IMR-90 (cell line): ENCODE measurements at regions not wholly inside any gene's neighbourhood (a gene's known extent, or its start where the extent isn't known, plus 50 kb on each side); places are given as distances from the start of the nearest gene placed in this dataset.

Source experiments
- ATAC-seq: fragments of 200-7000 bp; cut with Tn5 transposase; 2 replicates; pipeline ENCODE4 v1.9.1; 2020; ENCODE audit warnings: low read depth, mild to moderate bottlenecking, moderate library complexity
- BruUV-seq: library from RNA; stranded (reverse); fragments of 400-500 nt; replicated peaks from 2 replicates; lab custom pipeline; 2021; lab: Mats Ljungman, UMichigan
- CTCF ChIA-PET: fragments of 300-600 bp; formaldehyde crosslinking; extraction: SDS; loops from one replicate; lab custom pipeline; 2021; ENCODE audit warnings: antibody characterized with exemption; lab: Yijun Ruan, JAX
- POLR2A ChIA-PET: fragments of 300-600 bp; sonication (Branson Sonifier 250); formaldehyde crosslinking; loops from one replicate; lab custom pipeline; 2022; ENCODE audit warnings: antibody characterized with exemption; ENCODE audit not compliant: unreplicated experiment; lab: Charles Lee
- DNase-seq: peaks from one replicate; pipeline ENCODE4 v3.0.0; 2013
- H2AFZ ChIP-seq: replicated peaks from 2 replicates; pipeline ENCODE3; 2013; ENCODE audit warnings: low read length, mild to moderate bottlenecking; ENCODE audit not compliant: poor library complexity
- H2AK5ac ChIP-seq: 2 replicates; pipeline ENCODE4 v1.6.1; 2013; ENCODE audit warnings: low read depth, low read length, inconsistent platforms
- H2AK9ac ChIP-seq: replicated peaks from 2 replicates; pipeline ENCODE3; 2013; ENCODE audit warnings: mild to moderate bottlenecking, low read depth, low read length, moderate library complexity; ENCODE audit not compliant: poor library complexity
- H2BK120ac ChIP-seq: 2 replicates; pipeline ENCODE4 v1.6.1; 2013; ENCODE audit warnings: low read depth, low read length, inconsistent platforms
- H2BK15ac ChIP-seq: 3 replicates; pipeline ENCODE4 v1.6.1; 2013; ENCODE audit warnings: low read depth, low read length, inconsistent platforms
- H2BK20ac ChIP-seq: 2 replicates; pipeline ENCODE4 v1.6.1; 2013; ENCODE audit warnings: low read depth, mild to moderate bottlenecking, inconsistent platforms, low read length, moderate library complexity
- H2BK5ac ChIP-seq: 2 replicates; pipeline ENCODE4 v1.6.1; 2013; ENCODE audit warnings: mild to moderate bottlenecking, low read depth, low read length, inconsistent platforms; ENCODE audit not compliant: poor library complexity, severe bottlenecking
- H3K14ac ChIP-seq: replicated peaks from 2 replicates; pipeline ENCODE4 v1.6.1; 2013; ENCODE audit warnings: low read depth, low read length, inconsistent platforms
- H3K18ac ChIP-seq: 2 replicates; pipeline ENCODE4 v1.6.1; 2013; ENCODE audit warnings: low read depth, low read length, control low read depth
- H3K23ac ChIP-seq: 2 replicates; pipeline ENCODE4 v1.6.1; 2013; ENCODE audit warnings: low read depth, low read length, inconsistent platforms
- H3K27ac ChIP-seq: 2 replicates; pipeline ENCODE4 v1.5.1; 2013; ENCODE audit warnings: mild to moderate bottlenecking, control low read depth, low read length; ENCODE audit not compliant: insufficient read depth
- H3K27me3 ChIP-seq: 2 replicates; pipeline ENCODE4 v1.6.1; 2013; ENCODE audit warnings: low read length; ENCODE audit not compliant: control insufficient read depth, insufficient read depth
- H3K36me3 ChIP-seq: 2 replicates; pipeline ENCODE4 v1.6.1; 2013; ENCODE audit warnings: low read length, mixed read lengths; ENCODE audit not compliant: control insufficient read depth, insufficient read depth
- H3K4ac ChIP-seq: 2 replicates; pipeline ENCODE4 v1.6.1; 2013; ENCODE audit warnings: low read depth, low read length, inconsistent platforms
- H3K4me1 ChIP-seq: 2 replicates; pipeline ENCODE4 v1.6.1; 2013; ENCODE audit warnings: low read length, mixed read lengths; ENCODE audit not compliant: control insufficient read depth, insufficient read depth
- H3K4me2 ChIP-seq: 2 replicates; pipeline ENCODE4 v1.6.1; 2013; ENCODE audit warnings: low read depth, mild to moderate bottlenecking, control low read depth, low read length, moderate library complexity
- H3K4me3 ChIP-seq: 2 replicates; pipeline ENCODE4 v1.5.1; 2013; ENCODE audit warnings: low read depth, mild to moderate bottlenecking, control low read depth, low read length, moderate library complexity; ENCODE audit not compliant: insufficient read depth
- H3K56ac ChIP-seq: 2 replicates; pipeline ENCODE4 v1.6.1; 2013; ENCODE audit warnings: low read length, inconsistent platforms; ENCODE audit not compliant: insufficient read depth; ENCODE audit errors: extremely low read depth
- H3K79me1 ChIP-seq, 2 experiments: 2 replicates each; pipeline ENCODE4 v1.6.1; 2013; ENCODE audit warnings: low read length in 2 of 2, inconsistent platforms in 1 of 2, low read depth in 1 of 2
- H3K9ac ChIP-seq: 2 replicates; pipeline ENCODE4 v1.6.1; 2013; ENCODE audit warnings: low read depth, low read length, control low read depth
- H3K9me1 ChIP-seq: 2 replicates; pipeline ENCODE4 v1.6.1; 2013; ENCODE audit warnings: low read length, inconsistent platforms; ENCODE audit not compliant: insufficient read depth
- H3K9me3 ChIP-seq: 2 replicates; pipeline ENCODE4 v1.6.1; 2013; ENCODE audit warnings: low read length; ENCODE audit not compliant: control insufficient read depth, insufficient read depth
- H4K20me1 ChIP-seq: 2 replicates; pipeline ENCODE4 v1.6.1; 2013; ENCODE audit warnings: low read length, inconsistent platforms; ENCODE audit not compliant: insufficient read depth
- H4K5ac ChIP-seq: 2 replicates; pipeline ENCODE4 v1.6.1; 2013; ENCODE audit warnings: mild to moderate bottlenecking, low read depth, low read length, control low read depth
- H4K8ac ChIP-seq, 2 experiments: 2 replicates each; pipeline ENCODE4 v1.6.1; 2013; ENCODE audit warnings: low read depth in 2 of 2, low read length in 2 of 2, control low read depth in 1 of 2, inconsistent platforms in 1 of 2
- H4K91ac ChIP-seq: 2 replicates; pipeline ENCODE4 v1.6.1; 2013; ENCODE audit warnings: low read depth, low read length, inconsistent platforms; ENCODE audit not compliant: insufficient read depth
- BHLHE40 ChIP-seq: fragments of 150-350 bp; IDR thresholded peaks from 2 replicates; pipeline ENCODE4 v1.6.1; 2016; ENCODE audit warnings: mild to moderate bottlenecking, low read depth, low read length
- CEBPB ChIP-seq: IDR thresholded peaks from 2 replicates; pipeline ENCODE4 v1.6.1; 2012; ENCODE audit warnings: low read depth, low read length, improper control_type of control experiment
- CHD1 ChIP-seq: IDR thresholded peaks from 2 replicates; pipeline ENCODE4 v1.6.1; 2012; ENCODE audit warnings: low read depth, low read length, improper control_type of control experiment
- MAFK ChIP-seq: IDR thresholded peaks from 2 replicates; pipeline ENCODE4 v1.6.1; 2012; ENCODE audit warnings: low read depth, low read length, improper control_type of control experiment
- MAZ ChIP-seq: IDR thresholded peaks from 2 replicates; pipeline ENCODE4 v1.6.1; 2012; ENCODE audit warnings: low read depth, mild to moderate bottlenecking, low read length, improper control_type of control experiment, moderate library complexity, borderline replicate concordance
- MXI1 ChIP-seq: IDR thresholded peaks from 2 replicates; pipeline ENCODE4 v1.6.1; 2012; ENCODE audit warnings: low read depth, mild to moderate bottlenecking, low read length, moderate library complexity, borderline replicate concordance
- NFE2L2 ChIP-seq: fragments of 150-350 bp; IDR thresholded peaks from 2 replicates; pipeline ENCODE4 v1.6.1; 2016; ENCODE audit warnings: low read depth, mild to moderate bottlenecking, low read length
- POLR2A ChIP-seq: IDR thresholded peaks from 2 replicates; pipeline ENCODE4 v1.6.1; 2012; ENCODE audit warnings: mild to moderate bottlenecking, low read depth, low read length
- RAD21 ChIP-seq: IDR thresholded peaks from 2 replicates; pipeline ENCODE4 v1.6.1; 2012; ENCODE audit warnings: low read length, improper control_type of control experiment
- RCOR1 ChIP-seq: IDR thresholded peaks from 2 replicates; pipeline ENCODE4 v1.6.1; 2012; ENCODE audit warnings: mild to moderate bottlenecking, low read length, improper control_type of control experiment; ENCODE audit not compliant: insufficient replicate concordance
- RFX5 ChIP-seq: IDR thresholded peaks from 2 replicates; pipeline ENCODE4 v1.8.0; 2012; ENCODE audit warnings: low read depth, mild to moderate bottlenecking, low read length, moderate library complexity
- USF2 ChIP-seq: fragments of 150-350 bp; IDR thresholded peaks from 2 replicates; pipeline ENCODE4 v1.6.1; 2017; ENCODE audit warnings: mild to moderate bottlenecking, antibody characterized with exemption, low read length, low read depth
- WGBS, 2 experiments: methylation state at CpG; one replicate each; pipeline versions ENCODE4 v1.1.5 to v1.1.7; 2013; ENCODE audit warnings: missing lambda C conversion rate in 2 of 2; ENCODE audit not compliant: insufficient read length in 1 of 2; ENCODE audit errors: extremely low coverage in 2 of 2; 5-methylcytosine and 5-hydroxymethylcytosine counted together
- dilution Hi-C: fragments of 300-500 bp; cut with HindIII; formaldehyde crosslinking; loops from one replicate; pipeline ENCODE4 v1.14.3; 2018; ENCODE audit warnings: low sequenced_read_pairs; ENCODE audit not compliant: unreplicated experiment
- in situ Hi-C: fragments of 300-500 bp; cut with MboI; formaldehyde crosslinking; loops from 3 replicates; pipeline ENCODE4 v1.14.3; 2019; ENCODE audit warnings: low sequenced_read_pairs, inconsistent platforms, mixed read lengths
- intact Hi-C: fragments of 100-400 bp; cut with micrococcal nuclease; formaldehyde crosslinking; loops from 2 replicates; pipeline ENCODE4 v1.10.0; 2022

GRCh38 chr6:113434641-113435040, 422.5 kb upstream of the MARCKS start:
- Histone ChIP-seq H3K9ac (no peak overlapping the region), H4K5ac (peak overlapping the region; percentile 95), H2AK5ac (peak overlapping the region; percentile 88), H2BK120ac (peak overlapping the region; percentile 83), H3K4me1 (peaks cover 8% of the 10 kb centered on the region), H3K23ac (peak overlapping the region; percentile 22; the same call in 1 of the 2 replicates), H3K4ac (peak overlapping the region; percentile 84), H2BK5ac (no peak overlapping the region), H4K8ac (peak overlapping the region in 1 of 2 experiments; percentile 7; a peak in 2 of 4 replicates), H4K20me1 (no peaks in the 10 kb centered on the region), H3K27me3 (no peaks in the 10 kb centered on the region), H3K36me3 (no peaks in the 10 kb centered on the region), H2BK15ac (peak overlapping the region; percentile 86; the same call in 2 of the 3 replicates), H2AK9ac (no peak overlapping the region), H2AFZ (no peak overlapping the region), H3K27ac (peak overlapping the region; percentile 80; the same call in 1 of the 2 replicates), H3K79me1 (no peaks in the 10 kb centered on the region), H2BK20ac (peak overlapping the region; percentile 90), H3K9me1 (peaks cover 9% of the 10 kb centered on the region), H3K4me2 (no peak overlapping the region), H3K14ac (peak overlapping the region; percentile 86), H4K91ac (peak overlapping the region; percentile 87), H3K4me3 (no peak overlapping the region), H3K18ac (peak overlapping the region; percentile 97), H3K56ac (no peak overlapping the region; the same call in 1 of the 2 replicates), H3K9me3 (no peaks in the 10 kb centered on the region)
- in situ Hi-C loops (no loop called here), dilution Hi-C loops (no loop called here), intact Hi-C loops (loop anchor here (5.0 to 10.0 kb wide), 2 partner anchors 198 to 310 kb away; no protein-coding TSS in a partner anchor)
- ATAC-seq (no peak), DNase-seq (no peak)
- no CpG with 5 or more reads among the region's 3 CpGs for WGBS, 2 experiments
- no TSS peak for BruUV-seq
- no peak for TF ChIP-seq CHD1
- no peak for TF ChIP-seq MXI1
- TF ChIP-seq POLR2A: no peak
- no peak for TF ChIP-seq RFX5
- TF ChIP-seq RCOR1: no peak
- TF ChIP-seq CEBPB: no peak
- no peak for TF ChIP-seq NFE2L2
- no peak for TF ChIP-seq USF2
- TF ChIP-seq MAFK: no peak
- no peak for TF ChIP-seq MAZ
- no peak for TF ChIP-seq BHLHE40
- TF ChIP-seq RAD21: no peak
- ChIA-PET POLR2A (interaction anchor here (0.6 kb wide), 1 partner anchor 160 kb away, joined by 3 read pairs; no protein-coding TSS in a partner anchor), CTCF (interaction anchor here (0.5 kb wide), 1 partner anchor 452 kb away, joined by 3 read pairs; no protein-coding TSS in a partner anchor)
